GM19035 (cell line): ENCODE measurements at regions not wholly inside any gene's neighbourhood (a gene's known extent, or its start where the extent isn't known, plus 50 kb on each side); places are given as distances from the start of the nearest gene placed in this dataset.
"Not testable (repeated sequence)": the region's sequence is repeated elsewhere in the genome, so short reads cannot be mapped to it uniquely, and the experiment has no call there.

Source experiments
- ATAC-seq: cut with Tn5 transposase; IDR thresholded peaks from one replicate; pipeline ENCODE4 v1.9.1; 2021; ENCODE audit not compliant: unreplicated experiment

DNA sequence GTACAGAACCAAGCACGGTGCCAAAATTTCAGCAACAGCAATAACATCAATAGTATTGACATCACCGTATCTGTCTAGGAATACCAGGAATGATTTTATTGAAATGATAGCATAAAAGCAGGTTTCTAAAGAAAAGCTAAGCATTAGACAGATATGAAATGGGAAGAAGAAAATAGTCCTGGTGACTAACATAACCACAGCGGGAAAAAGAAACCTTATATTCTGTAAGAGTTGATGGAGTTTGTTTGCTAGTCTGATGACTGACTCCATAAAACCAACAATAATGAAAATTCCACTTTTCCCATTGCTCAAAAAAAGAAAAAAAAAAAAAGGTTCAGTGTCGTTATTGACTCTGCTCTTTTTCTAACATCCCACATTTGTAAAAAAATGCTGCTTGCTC is 668.3 kb downstream of the IPMK start:
- ATAC-seq = no peak

DNA sequence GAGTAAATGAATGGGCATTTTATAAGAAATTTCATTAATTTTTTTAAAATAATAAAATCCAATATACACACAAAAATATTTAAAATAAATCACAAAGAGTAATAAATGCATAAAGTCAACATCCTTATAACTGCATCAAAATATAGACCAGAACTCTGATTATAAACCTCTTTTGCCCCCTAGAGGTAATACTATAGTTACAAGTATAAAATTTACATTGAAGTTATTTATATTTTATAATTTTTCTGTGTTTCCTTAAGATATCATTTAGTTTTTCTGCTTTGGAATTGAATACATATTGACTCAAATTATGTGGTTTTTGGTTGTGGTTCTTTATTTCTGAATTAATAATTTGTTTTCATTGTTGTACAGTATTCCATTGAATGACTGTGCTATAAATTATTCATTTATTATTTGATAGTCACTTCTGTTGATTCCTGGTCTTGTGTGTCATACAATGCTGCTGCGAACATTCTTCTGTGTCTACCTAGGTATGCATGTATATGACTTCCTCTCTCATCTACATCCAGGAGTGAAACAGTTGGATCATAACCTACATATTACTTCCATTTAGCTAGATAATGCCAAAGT is 673.6 kb downstream of the IPMK start:
- no peak for ATAC-seq

GRCh38 chr10:57579926-57580325 is 687.8 kb downstream of the IPMK start:
- ATAC-seq = no peak

GRCh38 chr10:57562211-57562610 is 705.5 kb downstream of the IPMK start:
- ATAC-seq = no peak

- not testable (repeated sequence) for ATAC-seq
Observed at GRCh38 chr10:57551774-57552173, 715.9 kb downstream of the IPMK start.

- no peak for ATAC-seq
Observed at GRCh38 chr10:57535306-57535705, 732.4 kb downstream of the IPMK start.

DNA sequence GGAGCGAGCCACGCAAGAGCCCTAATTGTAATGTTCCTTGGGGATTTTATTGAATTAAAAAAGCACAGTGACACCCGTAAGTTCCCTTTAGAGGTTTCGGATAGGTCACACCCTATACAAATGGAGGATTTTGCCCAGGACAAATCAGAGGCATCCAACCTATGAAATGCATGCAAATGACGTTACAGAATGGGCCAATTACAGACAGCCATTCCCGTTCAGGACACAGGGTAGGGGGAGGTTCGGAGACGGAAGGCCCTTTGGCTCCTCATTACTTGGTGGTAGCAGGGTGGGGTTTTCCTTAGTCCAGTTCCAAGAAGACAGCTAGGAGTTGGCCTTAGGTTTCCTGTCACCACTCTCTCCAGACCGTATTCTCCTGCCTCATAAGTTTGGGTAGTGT is 754.1 kb downstream of the IPMK start:
- no peak for ATAC-seq

DNA sequence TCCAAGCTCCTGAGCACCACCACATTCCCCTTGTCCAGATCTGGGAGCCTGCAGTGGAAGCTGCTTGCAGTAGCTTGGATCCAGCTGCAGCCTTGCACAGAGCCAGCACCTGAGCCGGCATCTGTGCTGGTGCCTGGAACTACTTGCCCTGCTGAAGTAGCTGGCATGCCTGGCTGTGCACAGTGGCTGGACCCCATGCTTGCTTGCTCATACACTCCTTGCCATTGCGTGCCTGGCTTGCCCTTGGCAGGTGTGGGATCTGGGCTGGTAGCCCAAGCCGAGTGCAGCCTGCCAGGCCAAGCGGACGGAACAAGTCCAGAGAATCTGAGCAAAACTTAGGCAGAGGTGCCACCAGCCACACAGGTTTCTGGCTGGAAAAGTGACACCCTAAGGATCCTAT is 759.9 kb downstream of the IPMK start:
- ATAC-seq = no peak

DNA sequence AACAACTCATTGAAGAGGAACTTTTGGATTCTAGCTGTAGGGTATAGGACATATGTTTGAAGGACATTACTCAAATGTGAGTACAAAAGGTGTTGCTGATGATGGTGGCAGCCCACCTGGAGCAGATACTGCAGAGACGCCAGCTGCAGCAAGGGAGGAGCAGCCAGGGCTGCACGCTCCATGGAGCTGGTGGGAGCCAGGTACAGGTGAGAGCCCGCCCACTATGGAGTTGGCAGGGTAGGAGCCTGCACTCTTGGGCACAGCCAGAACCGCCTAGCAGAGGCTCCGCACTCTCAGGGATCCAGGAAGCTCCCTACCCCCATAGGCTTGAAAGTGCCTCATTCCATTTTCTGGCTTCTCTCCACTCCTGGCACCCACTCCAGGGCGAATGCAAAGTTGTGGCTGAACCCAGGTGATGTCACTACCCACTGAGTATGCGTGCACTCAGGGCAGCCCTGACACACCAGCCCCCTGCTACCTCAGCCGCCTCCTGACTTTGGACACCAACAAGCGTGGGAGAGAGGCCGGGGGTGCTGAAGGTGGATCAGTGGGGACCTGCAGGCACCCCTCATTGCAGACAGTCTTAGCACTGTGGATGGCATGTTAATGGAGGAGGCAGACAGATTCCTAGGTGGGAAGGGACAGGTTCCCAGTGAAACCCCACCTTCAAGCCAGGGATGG is 761.1 kb downstream of the IPMK start:
- no peak for ATAC-seq

DNA sequence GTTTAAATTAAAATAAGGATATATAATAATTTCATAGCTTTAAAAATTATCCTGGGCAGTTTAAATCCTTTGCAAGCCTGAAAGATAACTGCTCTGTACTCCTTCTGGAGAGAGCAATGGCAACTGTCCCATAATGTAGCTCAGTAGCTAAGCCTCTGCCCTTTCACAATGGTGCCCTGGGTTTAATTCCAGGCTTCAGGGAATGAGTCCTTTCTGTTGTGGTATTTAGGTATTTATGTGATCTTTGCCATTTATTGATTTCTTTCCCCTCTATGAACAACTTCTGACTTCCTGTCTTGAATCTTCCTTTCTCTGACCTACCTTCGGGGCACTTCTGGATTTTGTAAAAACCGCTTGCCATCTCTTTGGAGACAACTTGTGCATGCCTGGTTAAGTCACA is 773.2 kb downstream of the IPMK start:
- no peak for ATAC-seq

DNA sequence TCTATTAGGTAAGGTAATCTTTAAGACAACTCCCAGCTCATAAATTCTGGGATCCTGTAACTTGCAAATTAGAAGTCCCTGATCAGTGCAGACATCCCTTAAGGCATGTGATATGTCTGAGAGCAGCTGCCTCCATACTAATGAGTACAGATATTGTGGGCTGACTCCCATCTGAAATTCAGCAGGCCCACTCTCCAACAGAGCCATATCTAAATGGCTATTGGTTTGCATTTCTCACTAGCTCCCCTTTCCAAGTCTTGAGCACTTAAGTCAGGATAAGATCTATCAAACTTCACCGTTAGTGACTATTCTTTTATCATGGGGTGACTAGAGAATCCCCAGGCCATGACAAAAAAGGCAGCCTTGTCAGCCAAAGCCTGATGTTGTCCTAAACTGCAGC is 785.4 kb downstream of the IPMK start:
- ATAC-seq = no peak

DNA sequence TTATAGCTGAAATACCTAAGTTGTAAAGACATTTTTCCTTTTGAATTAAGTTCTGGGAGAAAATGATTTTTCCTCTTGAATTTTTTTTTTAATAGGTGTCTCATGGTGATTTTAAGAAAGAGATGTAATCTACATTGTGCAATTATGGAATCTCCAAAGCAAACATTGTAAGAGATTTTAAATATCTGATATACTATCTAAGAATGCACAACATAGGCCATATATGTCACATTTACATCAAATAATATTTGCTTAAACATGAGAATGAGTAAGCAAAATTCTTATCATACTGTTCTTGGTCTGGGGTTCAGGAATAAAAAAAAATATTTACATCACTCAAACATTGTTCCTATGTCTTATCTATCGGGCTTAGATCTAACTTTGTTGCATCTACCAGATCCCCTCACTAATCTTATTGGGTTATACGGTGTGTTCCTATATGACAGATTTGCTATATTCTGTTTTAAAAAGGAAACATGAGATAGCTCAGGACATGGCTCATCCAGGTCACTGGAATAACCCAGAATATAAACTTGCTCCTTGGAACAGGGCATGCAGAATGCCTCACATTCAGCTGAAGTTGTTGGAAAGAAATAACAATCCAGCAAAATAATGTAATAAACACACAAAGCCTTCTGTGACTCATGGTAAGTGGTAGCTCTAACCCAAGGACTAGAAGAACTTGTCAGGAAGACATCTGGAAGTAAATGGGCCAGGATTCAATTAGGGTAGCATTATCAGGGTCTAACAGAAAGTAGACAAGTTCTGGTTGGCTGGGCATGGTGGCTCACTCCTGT is 794.7 kb downstream of the IPMK start:
- no peak for ATAC-seq

DNA sequence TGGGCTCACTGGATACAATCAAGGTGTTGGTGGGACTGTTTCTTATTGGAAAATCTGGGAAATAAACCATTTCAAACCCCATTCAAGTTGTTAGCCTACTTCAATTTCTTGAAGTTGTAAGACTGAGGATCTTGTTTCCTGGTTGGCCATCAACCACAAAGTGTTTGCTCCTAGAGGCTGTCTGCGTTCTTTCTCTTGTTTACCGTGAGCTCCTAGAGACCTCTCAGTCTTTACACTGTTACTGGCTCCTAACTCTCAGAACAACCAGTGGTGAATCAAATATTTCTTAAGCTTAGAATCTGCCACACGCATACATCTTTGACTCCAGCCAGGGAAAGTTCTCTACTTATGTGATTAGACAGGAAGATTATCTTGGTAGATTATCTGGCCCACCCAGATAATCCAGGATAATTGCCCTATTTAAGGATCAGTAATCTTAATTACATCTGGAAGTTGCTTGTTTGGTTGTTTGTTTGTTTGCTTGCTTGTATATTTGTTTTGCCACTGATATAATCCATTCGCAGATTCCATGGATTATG is 798.7 kb downstream of the IPMK start:
- ATAC-seq = no peak

- no peak for ATAC-seq
Observed at GRCh38 chr10:57465155-57465554, 802.5 kb downstream of the IPMK start.

DNA sequence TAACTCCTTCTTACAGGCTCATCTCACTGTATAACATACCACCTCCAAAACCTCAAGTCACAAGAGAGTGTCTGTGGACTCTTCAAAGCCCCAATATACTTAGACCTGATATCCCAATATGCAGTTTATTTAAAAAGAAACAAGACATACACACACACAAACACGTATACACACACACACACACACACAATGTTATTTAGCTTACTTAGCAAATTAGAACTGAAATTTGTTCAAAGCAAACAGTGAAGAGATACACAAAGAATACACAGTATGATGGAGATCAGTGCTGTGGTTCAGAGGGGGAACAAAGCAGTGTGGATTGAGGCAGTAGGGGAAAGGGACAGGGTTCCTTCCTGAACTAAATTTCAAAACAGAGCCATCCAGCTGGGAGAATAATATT is 807.2 kb downstream of the IPMK start:
- ATAC-seq = no peak

DNA sequence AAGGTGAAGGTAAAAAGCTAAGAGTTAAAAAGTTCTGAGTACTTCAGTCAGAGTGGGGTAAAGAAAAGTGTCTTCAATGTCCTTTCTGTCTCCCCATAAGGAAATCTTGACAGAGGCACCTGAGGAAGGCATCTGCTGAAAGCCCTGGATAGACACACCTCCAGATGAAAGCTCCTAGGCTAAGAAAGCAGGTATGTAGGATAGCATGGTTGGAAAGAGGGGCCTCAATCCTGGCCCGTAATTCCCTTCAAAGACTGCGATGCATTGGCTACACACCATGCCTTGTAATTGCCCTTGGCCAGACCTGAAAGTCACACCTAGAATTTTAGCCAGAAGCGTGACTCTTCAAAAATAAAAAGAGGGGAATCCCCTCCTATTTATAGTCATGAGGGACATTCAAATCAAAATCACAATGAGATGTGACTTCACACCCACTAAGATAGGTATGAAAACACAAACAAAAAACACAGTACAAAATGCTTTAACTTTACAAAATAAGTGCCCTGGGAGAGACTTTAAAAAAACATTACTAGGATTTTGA is 809.7 kb downstream of the IPMK start:
- ATAC-seq = no peak

DNA sequence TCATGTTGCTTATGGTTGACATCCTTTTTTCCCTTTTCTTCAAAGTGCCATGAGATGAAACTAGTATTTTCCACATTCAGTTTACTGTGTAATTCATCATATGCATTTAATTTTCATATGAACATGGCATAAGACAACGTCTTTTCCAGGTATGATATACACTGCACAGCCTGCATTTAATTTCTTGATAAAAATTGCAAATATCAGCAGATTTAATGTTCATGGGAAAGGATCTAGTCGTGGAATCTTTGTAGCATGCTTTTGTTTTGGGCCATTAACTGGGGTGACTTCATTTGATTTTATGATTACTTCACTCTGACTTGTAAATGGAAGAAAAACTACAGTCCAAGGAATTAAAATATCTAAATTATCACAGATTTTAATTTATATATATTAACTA is 837.3 kb downstream of the IPMK start:
- ATAC-seq = no peak

- ATAC-seq = no peak
Observed at GRCh38 chr10:57420881-57421280, 846.8 kb downstream of the IPMK start.

DNA sequence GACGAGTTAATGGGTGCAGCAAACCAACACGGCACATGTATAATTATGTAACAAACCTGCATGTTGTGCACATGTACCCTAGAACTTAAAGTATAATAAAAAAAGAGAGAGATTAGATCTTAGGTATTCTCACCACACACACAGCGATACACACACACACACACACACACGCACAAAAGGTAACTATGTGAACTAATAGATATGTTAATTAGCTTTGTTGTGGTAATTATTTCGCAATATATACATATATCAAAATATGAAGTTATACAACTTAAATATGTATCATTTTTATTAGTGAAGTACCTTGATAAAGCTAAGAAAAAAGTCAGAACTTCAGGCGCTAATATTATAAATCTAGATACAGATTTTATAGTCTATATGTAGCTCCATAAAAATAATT is 849.2 kb downstream of the IPMK start:
- no peak for ATAC-seq

DNA sequence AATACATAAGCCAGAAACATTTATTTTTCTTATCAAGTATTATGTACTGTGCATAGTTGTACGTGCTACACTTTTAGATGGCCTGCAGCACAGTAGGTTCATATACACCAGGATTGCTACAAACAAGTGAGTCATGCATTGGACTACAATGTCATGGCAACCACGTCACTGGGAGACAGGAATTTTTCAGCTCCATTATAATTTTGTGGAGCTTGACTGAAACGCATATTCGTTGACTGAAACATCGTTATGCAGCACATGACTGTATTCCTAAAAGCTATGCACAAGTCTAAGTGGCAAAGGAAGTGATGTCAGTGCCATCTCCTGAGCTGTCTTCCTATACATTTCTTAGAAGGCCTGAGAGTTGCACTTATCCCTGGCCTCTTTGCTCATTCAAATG is 871.8 kb downstream of the IPMK start:
- ATAC-seq = no peak

DNA sequence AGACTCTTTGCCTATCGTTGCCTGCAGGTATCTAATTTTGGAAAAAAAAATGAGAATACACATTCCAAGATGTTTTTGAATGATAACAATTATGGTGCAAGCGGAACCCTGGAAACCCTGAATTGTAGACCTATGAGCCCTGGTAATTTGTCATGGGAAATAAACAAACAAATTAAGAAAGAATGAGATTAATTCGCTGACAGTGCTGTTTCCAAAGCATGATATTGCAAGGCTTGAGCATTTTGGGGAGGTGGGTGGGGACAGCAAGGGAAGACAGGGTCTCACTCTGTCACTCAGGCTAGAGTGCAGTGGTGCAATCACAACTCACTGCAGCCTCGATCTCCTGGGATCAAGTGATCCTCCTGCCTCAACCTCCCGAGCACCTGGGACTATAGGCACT is 900.3 kb downstream of the IPMK start:
- no peak for ATAC-seq

DNA sequence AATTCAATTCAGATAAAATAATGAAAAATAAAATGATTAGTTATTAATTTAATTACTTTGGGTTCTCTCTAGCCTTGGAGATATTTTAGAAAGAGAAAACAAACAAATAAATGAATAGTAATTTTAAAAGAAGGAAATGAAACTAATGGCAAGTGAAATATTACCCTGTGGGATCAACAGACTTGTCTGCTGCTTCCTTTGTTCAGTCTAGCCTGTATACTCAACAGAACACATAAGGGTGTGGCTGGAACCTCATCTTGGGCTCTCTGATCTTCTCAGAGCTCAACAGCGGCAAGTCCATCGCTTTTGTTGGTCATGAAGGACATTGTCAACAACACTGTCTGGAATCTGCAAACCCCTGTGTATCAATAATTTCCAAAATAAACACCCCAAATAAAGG is 904.9 kb downstream of the IPMK start:
- no peak for ATAC-seq
